Hepatocyte (in vitro differentiated cells): ENCODE measurements at regions not wholly inside any gene's neighbourhood (a gene's known extent, or its start where the extent isn't known, plus 50 kb on each side); places are given as distances from the start of the nearest gene placed in this dataset.
A peak's percentile ranks its signal among the peaks of the same experiment; 100 is the strongest.

Source experiments
- DNase-seq: peaks from one replicate; pipeline ENCODE4 v3.0.0-alpha.2; 2016; ENCODE audit warnings: low spot score
- H2AFZ ChIP-seq: fragments of 200-600 bp; sonication (generic); 2 replicates; pipeline ENCODE4 v1.6.0; 2016; ENCODE audit warnings: antibody characterized with exemption, mild to moderate bottlenecking
- H3K27ac ChIP-seq: fragments of 200-600 bp; sonication (generic); 2 replicates; pipeline ENCODE4 v1.5.1; 2016; ENCODE audit warnings: mild to moderate bottlenecking
- H3K27me3 ChIP-seq: fragments of 200-600 bp; sonication (generic); 2 replicates; pipeline ENCODE4 v1.6.1; 2016
- H3K36me3 ChIP-seq: fragments of 200-600 bp; sonication (generic); replicated peaks from 2 replicates; pipeline ENCODE4 v1.5.1; 2016; ENCODE audit warnings: low read depth; ENCODE audit not compliant: insufficient read depth
- H3K4me1 ChIP-seq: fragments of 200-600 bp; sonication (generic); 2 replicates; pipeline ENCODE4 v1.5.1; 2016; ENCODE audit warnings: mild to moderate bottlenecking, moderate library complexity; ENCODE audit not compliant: insufficient read depth
- H3K4me2 ChIP-seq: fragments of 200-600 bp; sonication (generic); 2 replicates; pipeline ENCODE4 v1.6.0; 2016
- H3K4me3 ChIP-seq: fragments of 200-600 bp; sonication (generic); 2 replicates; pipeline ENCODE4 v1.5.1; 2016; ENCODE audit warnings: mild to moderate bottlenecking
- H3K79me2 ChIP-seq: fragments of 200-600 bp; sonication (generic); 2 replicates; pipeline ENCODE4 v1.6.0; 2017; ENCODE audit warnings: mild to moderate bottlenecking
- H3K9me2 ChIP-seq: fragments of 200-600 bp; sonication (generic); replicated peaks from 2 replicates; pipeline ENCODE4 v1.6.0; 2017; ENCODE audit warnings: mild to moderate bottlenecking; ENCODE audit not compliant: insufficient read depth
- H3K9me3 ChIP-seq: fragments of 200-600 bp; sonication (generic); 2 replicates; pipeline ENCODE4 v1.5.1; 2016; ENCODE audit warnings: low read depth, mild to moderate bottlenecking
- H4K20me1 ChIP-seq: fragments of 200-600 bp; sonication (generic); 2 replicates; pipeline ENCODE4 v1.6.0; 2016; ENCODE audit warnings: mild to moderate bottlenecking; ENCODE audit not compliant: insufficient read depth, poor library complexity, severe bottlenecking
- EZH2 ChIP-seq: fragments of 200-600 bp; sonication (generic); IDR thresholded peaks from 2 replicates; pipeline ENCODE4 v1.6.1; 2016; ENCODE audit warnings: antibody characterized with exemption, mild to moderate bottlenecking, borderline replicate concordance
- EZH2phosphoT487 ChIP-seq: fragments of 200-600 bp; sonication (generic); IDR thresholded peaks from one replicate; pipeline ENCODE4 v1.6.1; 2018; ENCODE audit warnings: antibody characterized with exemption, mild to moderate bottlenecking, low read depth, moderate library complexity; ENCODE audit not compliant: unreplicated experiment, severe bottlenecking
- WGBS: methylation state at CpG from one replicate; pipeline ENCODE4 v1.1.6; 2016; ENCODE audit warnings: low lambda C conversion rate; ENCODE audit errors: missing lambda C conversion rate; 5-methylcytosine and 5-hydroxymethylcytosine counted together
- TF ChIP-seq, protein P1 (sequence below): fragments of 200-600 bp; sonication (generic); IDR thresholded peaks from 2 replicates; pipeline ENCODE4 v1.5.1; 2016; ENCODE audit warnings: antibody characterized with exemption, mild to moderate bottlenecking; ENCODE audit not compliant: poor library complexity

DNA sequence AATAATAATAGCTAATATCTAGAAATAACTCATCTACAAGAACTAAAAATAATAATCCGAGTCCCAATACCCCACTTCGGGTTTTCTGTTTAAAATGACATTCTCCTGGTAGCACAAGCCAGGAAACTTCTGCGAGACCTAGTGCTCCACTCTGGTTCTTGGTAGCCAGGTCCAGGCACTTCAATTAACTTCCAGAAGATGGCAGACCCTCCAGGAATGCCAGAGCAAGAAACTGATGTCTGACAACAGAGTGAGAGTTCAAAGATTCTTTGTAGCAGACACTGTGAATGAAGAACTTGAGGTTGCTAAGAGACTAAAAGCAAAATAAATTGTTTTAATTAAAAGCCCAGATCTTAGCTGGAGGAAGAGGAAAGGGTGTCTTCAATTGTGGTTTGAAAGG is 1963.3 kb upstream of the CDH9 start:
- Histone ChIP-seq H3K4me1 (no peaks in the 10 kb centered on the region), H2AFZ (no peak overlapping the region), H3K9me3 (no peaks in the 10 kb centered on the region), H3K36me3 (no peaks in the 10 kb centered on the region), H3K27me3 (no peaks in the 10 kb centered on the region), H3K27ac (no peak overlapping the region), H3K9me2 (no peaks in the 10 kb centered on the region), H3K4me3 (no peak overlapping the region), H3K79me2 (no peaks in the 10 kb centered on the region), H3K4me2 (no peak overlapping the region), H4K20me1 (no peaks in the 10 kb centered on the region)
- WGBS = 78% methylated on average over 3 of the region's 3 CpGs
- TF ChIP-seq, protein P1, sequence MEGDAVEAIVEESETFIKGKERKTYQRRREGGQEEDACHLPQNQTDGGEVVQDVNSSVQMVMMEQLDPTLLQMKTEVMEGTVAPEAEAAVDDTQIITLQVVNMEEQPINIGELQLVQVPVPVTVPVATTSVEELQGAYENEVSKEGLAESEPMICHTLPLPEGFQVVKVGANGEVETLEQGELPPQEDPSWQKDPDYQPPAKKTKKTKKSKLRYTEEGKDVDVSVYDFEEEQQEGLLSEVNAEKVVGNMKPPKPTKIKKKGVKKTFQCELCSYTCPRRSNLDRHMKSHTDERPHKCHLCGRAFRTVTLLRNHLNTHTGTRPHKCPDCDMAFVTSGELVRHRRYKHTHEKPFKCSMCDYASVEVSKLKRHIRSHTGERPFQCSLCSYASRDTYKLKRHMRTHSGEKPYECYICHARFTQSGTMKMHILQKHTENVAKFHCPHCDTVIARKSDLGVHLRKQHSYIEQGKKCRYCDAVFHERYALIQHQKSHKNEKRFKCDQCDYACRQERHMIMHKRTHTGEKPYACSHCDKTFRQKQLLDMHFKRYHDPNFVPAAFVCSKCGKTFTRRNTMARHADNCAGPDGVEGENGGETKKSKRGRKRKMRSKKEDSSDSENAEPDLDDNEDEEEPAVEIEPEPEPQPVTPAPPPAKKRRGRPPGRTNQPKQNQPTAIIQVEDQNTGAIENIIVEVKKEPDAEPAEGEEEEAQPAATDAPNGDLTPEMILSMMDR = peak; percentile 29
- TF ChIP-seq EZH2 = no peak
- DNase-seq = peak; percentile 28

DNA sequence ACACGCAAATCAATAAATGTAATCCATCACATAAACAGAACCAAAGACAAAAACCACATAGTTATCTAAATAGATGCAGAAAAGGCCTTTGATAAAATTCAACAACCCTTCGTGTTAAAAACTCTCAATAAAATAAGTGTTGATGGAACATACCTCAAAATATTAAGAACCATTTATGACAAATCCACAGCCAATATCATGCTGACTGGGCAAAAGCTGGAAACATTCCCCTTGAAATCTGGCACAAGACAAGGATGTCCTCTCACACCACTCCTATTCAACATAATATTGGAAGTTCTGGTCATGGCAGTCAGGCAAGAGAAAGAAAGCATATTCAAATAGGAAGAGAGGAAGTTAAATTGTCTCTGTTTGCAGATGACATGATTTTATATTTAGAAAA is 1946.3 kb upstream of the CDH9 start:
- Histone ChIP-seq H3K79me2 (no peaks in the 10 kb centered on the region), H3K4me2 (no peak overlapping the region), H3K27ac (no peak overlapping the region), H3K9me2 (no peaks in the 10 kb centered on the region), H3K4me1 (no peaks in the 10 kb centered on the region), H3K27me3 (no peaks in the 10 kb centered on the region), H3K4me3 (no peak overlapping the region), H2AFZ (no peak overlapping the region), H3K36me3 (no peaks in the 10 kb centered on the region), H3K9me3 (no peaks in the 10 kb centered on the region), H4K20me1 (no peaks in the 10 kb centered on the region)
- DNase-seq = no peak
- WGBS = 90% methylated on average over 2 of the region's 2 CpGs
- TF ChIP-seq, protein P1 = no peak
- TF ChIP-seq EZH2phosphoT487 (no peak), EZH2 (no peak)

- H3K27me3 ChIP-seq = no peaks in the 10 kb centered on the region
- no peaks in the 10 kb centered on the region for H3K9me3 ChIP-seq
- no peak overlapping the region for H3K4me3 ChIP-seq
- WGBS = 92% methylated on average over 2 of the region's 2 CpGs
- H4K20me1 ChIP-seq = no peaks in the 10 kb centered on the region
- H3K27ac ChIP-seq = no peak overlapping the region
- H3K36me3 ChIP-seq = no peaks in the 10 kb centered on the region
- DNase-seq = no peak
- no peaks in the 10 kb centered on the region for H3K9me2 ChIP-seq
- no peak overlapping the region for H3K4me2 ChIP-seq
- TF ChIP-seq EZH2phosphoT487 = no peak
- no peak for TF ChIP-seq EZH2
- no peaks in the 10 kb centered on the region for H3K4me1 ChIP-seq
- no peak overlapping the region for H2AFZ ChIP-seq
- H3K79me2 ChIP-seq = no peaks in the 10 kb centered on the region
Observed at GRCh38 chr5:28975508-28975907, 1937.1 kb upstream of the CDH9 start.

- TF ChIP-seq, protein P1 = no peak
- TF ChIP-seq EZH2phosphoT487 (no peak), EZH2 (no peak)
- Histone ChIP-seq H4K20me1 (no peaks in the 10 kb centered on the region), H3K9me2 (no peaks in the 10 kb centered on the region), H2AFZ (no peak overlapping the region), H3K27ac (no peak overlapping the region), H3K4me1 (no peaks in the 10 kb centered on the region), H3K9me3 (no peaks in the 10 kb centered on the region), H3K4me3 (no peak overlapping the region), H3K27me3 (no peaks in the 10 kb centered on the region), H3K36me3 (no peaks in the 10 kb centered on the region), H3K4me2 (no peak overlapping the region), H3K79me2 (no peaks in the 10 kb centered on the region)
- WGBS = 87% methylated on average over 3 of the region's 3 CpGs
- DNase-seq = no peak
Observed at GRCh38 chr5:28967848-28968247, 1929.5 kb upstream of the CDH9 start.
